Immature natural killer cell (primary cell): ENCODE measurements at regions not wholly inside any gene's neighbourhood (a gene's known extent, or its start where the extent isn't known, plus 50 kb on each side); places are given as distances from the start of the nearest gene placed in this dataset.

Experiments
- DNase-seq, 3 donors: peaks; one replicate each; pipeline ENCODE4 v3.0.0; 2022; ENCODE audit warnings: mixed read lengths in 1 of 3
- H3K27ac Mint-ChIP-seq, 6 donors: one replicate each; pipeline ENCODE4 v1.8.0; 2020; ENCODE audit warnings: mixed read lengths in 6 of 6, mild to moderate bottlenecking in 5 of 6, inconsistent platforms in 4 of 6, moderate library complexity in 3 of 6
- H3K27me3 Mint-ChIP-seq, 3 donors: one replicate each; pipeline ENCODE4 v1.8.0; 2020 to 2021; ENCODE audit warnings: low read depth in 3 of 3, mild to moderate bottlenecking in 3 of 3, mixed read lengths in 3 of 3, moderate library complexity in 3 of 3, inconsistent platforms in 1 of 3
- H3K36me3 Mint-ChIP-seq, 3 donors: one replicate each; pipeline ENCODE4 v1.8.0; 2020; ENCODE audit warnings: mixed read lengths in 3 of 3, inconsistent platforms in 2 of 3, mild to moderate bottlenecking in 2 of 3
- H3K4me1 Mint-ChIP-seq, 2 donors: one replicate each; pipeline ENCODE4 v1.8.0; 2020; ENCODE audit warnings: inconsistent platforms in 2 of 2, mild to moderate bottlenecking in 2 of 2, mixed read lengths in 2 of 2, moderate library complexity in 1 of 2
- H3K4me3 Mint-ChIP-seq, 5 donors: one replicate each; pipeline ENCODE4 v1.8.0; 2020; ENCODE audit warnings: mild to moderate bottlenecking in 5 of 5, mixed read lengths in 5 of 5, inconsistent platforms in 3 of 5, moderate library complexity in 3 of 5
- H3K9me3 Mint-ChIP-seq, 6 donors: one replicate each; pipeline ENCODE4 v1.8.0; 2020; ENCODE audit warnings: mild to moderate bottlenecking in 6 of 6, mixed read lengths in 6 of 6, inconsistent platforms in 4 of 6, moderate library complexity in 3 of 6

DNA sequence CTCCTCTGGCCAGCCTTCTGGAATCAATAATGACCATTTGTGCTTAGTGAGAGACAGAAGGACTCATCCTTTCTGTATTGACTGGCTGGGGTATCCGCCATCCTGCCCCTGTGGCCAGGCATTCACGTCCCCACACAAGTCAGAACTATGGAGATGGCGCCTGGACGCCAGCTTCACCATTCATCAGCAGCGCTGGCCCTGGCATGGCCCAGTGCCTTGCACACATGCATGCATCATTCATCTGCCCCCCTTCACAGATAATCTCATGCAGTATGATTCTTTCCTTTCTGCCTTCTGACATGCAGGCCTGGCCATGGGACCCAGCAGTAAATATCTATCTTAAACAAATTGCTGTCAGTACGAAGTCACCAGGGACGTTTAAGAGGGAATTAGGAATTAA lies 114.8 kb upstream of the MKI67 start:
- DNase-seq = no peak
- Mint-ChIP-seq H3K36me3 (no peaks in the 10 kb centered on the region), H3K9me3 (no peaks in the 10 kb centered on the region), H3K27me3 (peaks cover 0 to 2% (median 0%) of the 10 kb centered on the region in 3 donors), H3K27ac (no peak overlapping the region), H3K4me1 (no peaks in the 10 kb centered on the region), H3K4me3 (no peak overlapping the region)

GRCh38 chr10:128242641-128243040 lies 116.4 kb upstream of the MKI67 start:
- no peaks in the 10 kb centered on the region for H3K4me1 Mint-ChIP-seq
- H3K36me3 Mint-ChIP-seq = no peaks in the 10 kb centered on the region
- H3K27me3 Mint-ChIP-seq = peaks cover 0 to 2% (median under 1%) of the 10 kb centered on the region in 3 donors
- H3K4me3 Mint-ChIP-seq = no peak overlapping the region
- DNase-seq = no peak
- H3K9me3 Mint-ChIP-seq = no peaks in the 10 kb centered on the region
- H3K27ac Mint-ChIP-seq = no peak overlapping the region

DNA sequence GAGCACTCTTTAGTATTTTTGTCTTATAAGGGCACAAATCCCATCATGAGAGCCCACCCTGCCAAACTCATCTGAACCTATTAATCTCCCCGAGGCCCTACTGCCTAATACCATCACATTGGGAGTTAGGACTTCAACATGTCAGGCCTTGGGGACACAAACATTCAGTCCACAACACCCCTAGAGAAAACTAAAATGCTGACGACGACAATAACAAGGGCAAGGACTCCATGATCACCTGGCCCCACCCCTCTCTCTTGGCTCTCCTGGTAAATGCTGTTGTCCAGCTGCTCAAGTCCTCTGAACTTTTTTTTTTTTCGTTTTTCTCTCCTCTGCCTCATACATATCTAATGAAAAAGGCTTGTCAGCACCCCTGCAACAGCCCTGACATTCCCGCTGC lies 118.8 kb upstream of the MKI67 start:
- H3K27ac Mint-ChIP-seq = no peak overlapping the region
- H3K4me1 Mint-ChIP-seq = no peaks in the 10 kb centered on the region
- no peak for DNase-seq
- no peak overlapping the region for H3K4me3 Mint-ChIP-seq
- peaks cover 0 to 1% (median 0%) of the 10 kb centered on the region in 6 donors for H3K9me3 Mint-ChIP-seq
- no peaks in the 10 kb centered on the region for H3K36me3 Mint-ChIP-seq
- peaks cover 0 to 5% (median 2%) of the 10 kb centered on the region in 3 donors for H3K27me3 Mint-ChIP-seq

DNA sequence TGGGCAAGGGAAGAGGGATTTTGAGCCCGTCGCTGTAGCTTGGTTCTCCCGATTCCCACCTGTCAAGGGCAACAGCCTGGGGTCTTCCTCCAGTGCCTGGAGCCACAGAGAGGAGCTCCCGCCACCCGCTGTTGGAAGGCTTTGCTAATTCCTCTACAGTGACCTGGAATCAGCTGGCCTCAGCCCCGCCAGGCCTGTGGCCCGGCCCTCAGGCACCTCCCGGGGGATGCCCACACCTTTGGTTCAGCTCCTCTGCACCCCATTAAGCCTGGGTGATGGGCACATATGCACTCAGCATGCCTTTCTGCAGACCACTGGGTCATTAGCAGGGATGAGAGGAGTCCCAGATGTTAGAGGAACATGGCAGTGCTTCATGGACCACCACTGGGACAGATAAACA lies 121.4 kb upstream of the MKI67 start:
- no peaks in the 10 kb centered on the region for H3K36me3 Mint-ChIP-seq
- H3K27ac Mint-ChIP-seq = no peak overlapping the region
- H3K9me3 Mint-ChIP-seq = peaks cover 0 to 1% (median 0%) of the 10 kb centered on the region in 6 donors
- DNase-seq = no peak
- peaks cover 0 to 6% (median 2%) of the 10 kb centered on the region in 3 donors for H3K27me3 Mint-ChIP-seq
- H3K4me3 Mint-ChIP-seq = no peak overlapping the region
- no peaks in the 10 kb centered on the region for H3K4me1 Mint-ChIP-seq

DNA sequence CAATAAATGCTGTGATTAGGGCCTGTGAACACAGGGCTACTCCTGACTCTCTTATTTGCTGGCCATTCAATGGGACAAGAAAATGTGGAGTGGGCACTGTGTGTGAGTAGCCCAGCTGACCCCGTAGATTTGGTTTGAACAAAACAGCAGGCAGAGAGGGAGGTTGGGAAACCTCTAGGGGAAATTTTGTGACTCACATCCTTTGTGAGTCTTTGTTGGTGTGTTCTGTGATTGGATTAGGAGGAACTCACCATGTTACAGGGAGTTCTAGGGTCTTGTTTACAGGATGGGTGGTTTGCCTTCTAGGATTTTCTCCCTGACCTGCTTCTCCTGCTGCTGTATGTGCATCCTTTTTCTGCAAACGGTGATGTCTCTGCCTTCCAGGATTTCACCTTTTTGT lies 128.3 kb upstream of the MKI67 start:
- no peaks in the 10 kb centered on the region for H3K36me3 Mint-ChIP-seq
- H3K4me1 Mint-ChIP-seq = no peaks in the 10 kb centered on the region
- H3K9me3 Mint-ChIP-seq = peaks cover 0 to 1% (median 0%) of the 10 kb centered on the region in 6 donors
- peaks cover 0 to 2% (median 1%) of the 10 kb centered on the region in 3 donors for H3K27me3 Mint-ChIP-seq
- no peak overlapping the region for H3K27ac Mint-ChIP-seq
- no peak for DNase-seq
- H3K4me3 Mint-ChIP-seq = no peak overlapping the region

GRCh38 chr10:128257428-128257827 lies 131.2 kb upstream of the MKI67 start:
- Mint-ChIP-seq H3K4me1 (no peaks in the 10 kb centered on the region), H3K4me3 (no peak overlapping the region), H3K9me3 (peaks cover 0 to 3% (median 0%) of the 10 kb centered on the region in 6 donors), H3K27ac (no peak overlapping the region), H3K27me3 (peaks cover 0 to 8% (median 3%) of the 10 kb centered on the region in 3 donors), H3K36me3 (no peaks in the 10 kb centered on the region)
- DNase-seq = no peak

DNA sequence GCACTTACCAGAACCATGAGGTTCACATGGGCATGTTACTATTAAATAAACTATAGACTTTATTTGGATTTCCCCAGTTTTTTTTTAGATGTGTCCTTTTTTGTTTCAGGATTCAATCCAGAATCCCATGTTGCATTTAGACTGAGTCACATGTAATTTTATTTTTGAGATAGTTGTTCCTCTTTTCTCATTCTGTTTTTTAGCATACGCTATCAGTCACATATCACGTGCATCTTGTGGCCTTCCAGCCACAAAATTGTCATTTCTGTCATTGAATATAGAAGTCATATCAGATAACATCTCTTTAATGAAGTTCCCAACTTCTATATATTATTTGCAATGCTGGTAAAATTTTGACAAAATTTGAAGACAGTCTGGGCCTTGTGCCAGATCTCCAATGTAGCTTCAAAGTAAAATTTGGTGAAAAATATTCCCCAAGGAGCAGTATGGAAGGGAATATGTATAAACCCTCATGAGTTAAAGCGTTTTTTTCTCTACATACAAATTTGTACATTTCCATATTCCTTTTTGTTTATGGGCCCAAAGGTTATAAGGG lies 132.3 kb upstream of the MKI67 start:
- Mint-ChIP-seq H3K4me1 (no peaks in the 10 kb centered on the region), H3K4me3 (no peak overlapping the region), H3K36me3 (no peaks in the 10 kb centered on the region), H3K9me3 (peaks cover 0 to 3% (median 0%) of the 10 kb centered on the region in 6 donors), H3K27me3 (peaks cover 1 to 8% (median 8%) of the 10 kb centered on the region in 3 donors), H3K27ac (no peak overlapping the region)
- no peak for DNase-seq

DNA sequence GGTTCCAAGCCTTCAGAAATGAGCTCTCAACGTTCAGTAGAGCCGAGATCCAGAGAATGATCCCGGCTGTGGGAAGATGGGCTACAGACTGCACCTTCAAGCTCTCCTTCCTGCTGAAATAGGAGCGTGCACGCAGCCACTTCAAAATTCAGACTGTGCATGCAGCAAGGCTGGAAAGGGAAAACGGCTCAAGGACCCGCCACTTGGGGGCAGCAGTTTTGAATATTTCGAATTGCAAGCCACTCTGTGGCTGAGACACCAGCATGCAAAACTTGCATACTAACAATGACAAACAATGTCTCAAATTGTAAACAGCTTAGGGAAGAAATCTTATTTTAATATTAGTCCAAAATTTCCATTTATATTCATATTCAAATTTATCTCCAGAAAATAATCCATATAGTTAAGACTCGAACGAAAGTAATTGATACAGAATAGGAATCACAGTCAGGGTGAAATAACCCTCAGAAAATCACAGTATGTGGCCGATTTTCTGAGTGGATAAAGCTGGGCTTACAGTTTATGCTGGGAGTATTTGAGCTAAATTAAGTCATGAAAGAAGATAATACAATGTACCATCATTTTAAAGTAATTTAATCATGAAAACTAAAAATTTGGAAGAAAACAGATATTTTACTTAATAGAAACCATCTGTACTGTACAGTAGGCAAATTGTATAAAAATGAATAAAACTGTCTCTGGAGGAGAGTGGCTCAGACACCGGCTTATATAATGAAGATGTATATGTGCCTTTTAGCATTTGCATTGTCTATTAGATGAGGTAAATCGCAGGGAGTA lies 137.9 kb upstream of the MKI67 start:
- Mint-ChIP-seq H3K27me3 (peaks cover 4 to 26% (median 15%) of the 10 kb centered on the region in 3 donors), H3K27ac (no peak overlapping the region), H3K36me3 (no peaks in the 10 kb centered on the region), H3K4me3 (no peak overlapping the region), H3K9me3 (peaks cover 0 to 3% (median 0%) of the 10 kb centered on the region in 6 donors), H3K4me1 (peaks cover 0 to 2% of the 10 kb centered on the region in 2 donors)
- peak in 1 of 3 donors; percentile 6 for DNase-seq

DNA sequence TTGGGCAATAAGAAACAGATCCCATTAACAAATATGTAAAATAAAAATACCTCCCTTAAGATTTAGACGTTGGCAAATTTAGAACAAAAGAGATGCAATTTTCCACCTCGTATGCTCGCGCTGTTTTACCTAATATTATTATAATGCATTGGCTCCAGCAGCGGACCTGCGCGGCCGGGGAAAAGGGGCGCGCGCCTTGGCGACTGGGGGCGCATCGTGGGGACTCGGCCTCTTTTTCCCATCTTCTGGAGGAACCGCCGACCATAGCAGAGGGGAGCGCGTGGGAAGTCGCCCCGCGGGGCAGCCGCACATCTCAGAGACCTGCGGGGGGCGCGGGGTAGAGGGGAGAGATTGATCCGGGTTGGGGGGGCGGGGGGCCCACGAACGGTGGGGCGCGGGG lies 139.4 kb upstream of the MKI67 start:
- DNase-seq = no peak
- Mint-ChIP-seq H3K4me1 (peaks cover 0 to 2% of the 10 kb centered on the region in 2 donors), H3K4me3 (no peak overlapping the region), H3K9me3 (peaks cover 0 to 3% (median 0%) of the 10 kb centered on the region in 6 donors), H3K27ac (no peak overlapping the region), H3K27me3 (peaks cover 6 to 26% (median 14%) of the 10 kb centered on the region in 3 donors), H3K36me3 (no peaks in the 10 kb centered on the region)

DNA sequence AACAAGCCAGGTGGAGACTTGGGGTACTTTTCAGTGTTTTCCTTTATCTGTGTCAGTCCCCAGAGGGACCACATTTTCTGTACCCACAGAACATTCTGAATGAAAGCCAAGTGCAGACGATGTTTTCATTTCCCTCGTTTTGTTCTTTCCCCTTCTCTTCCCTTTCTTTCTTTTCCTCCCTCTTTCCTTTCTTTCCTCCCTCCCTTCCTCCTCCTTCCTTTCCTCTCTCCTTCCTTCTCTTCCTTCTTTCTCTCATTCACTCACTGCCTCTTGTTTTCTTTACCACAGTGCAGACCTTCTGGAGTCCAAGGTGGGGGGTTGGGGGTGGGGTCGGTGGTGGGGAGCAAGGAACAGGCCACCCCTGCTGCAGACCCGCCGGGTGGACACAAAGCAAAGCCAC lies 141.4 kb upstream of the MKI67 start:
- Mint-ChIP-seq H3K4me3 (no peak overlapping the region), H3K27ac (no peak overlapping the region), H3K36me3 (peaks cover 0 to 4% (median 0%) of the 10 kb centered on the region in 3 donors), H3K9me3 (no peaks in the 10 kb centered on the region), H3K27me3 (peaks cover 6 to 21% (median 12%) of the 10 kb centered on the region in 3 donors), H3K4me1 (peaks cover 0 to 2% of the 10 kb centered on the region in 2 donors)
- no peak for DNase-seq

GRCh38 chr10:128268015-128268722 lies 141.9 kb upstream of the MKI67 start:
- no peak overlapping the region for H3K4me3 Mint-ChIP-seq
- DNase-seq = no peak
- peaks cover 0 to 4% (median 0%) of the 10 kb centered on the region in 3 donors for H3K36me3 Mint-ChIP-seq
- H3K27me3 Mint-ChIP-seq = peaks cover 6 to 18% (median 12%) of the 10 kb centered on the region in 3 donors
- peaks cover 0 to 2% of the 10 kb centered on the region in 2 donors for H3K4me1 Mint-ChIP-seq
- H3K27ac Mint-ChIP-seq = no peak overlapping the region
- no peaks in the 10 kb centered on the region for H3K9me3 Mint-ChIP-seq

GRCh38 chr10:128274938-128275337 lies 148.7 kb upstream of the MKI67 start:
- Mint-ChIP-seq H3K36me3 (peaks cover 0 to 4% (median 0%) of the 10 kb centered on the region in 3 donors), H3K4me1 (peaks cover 15 to 20% of the 10 kb centered on the region in 2 donors), H3K9me3 (no peaks in the 10 kb centered on the region), H3K4me3 (peak overlapping the region; percentile 0 to 66 (median 47)), H3K27ac (no peak overlapping the region), H3K27me3 (peaks cover 7 to 19% (median 12%) of the 10 kb centered on the region in 3 donors)
- DNase-seq = no peak

- Mint-ChIP-seq H3K9me3 (no peaks in the 10 kb centered on the region), H3K4me1 (peaks cover 15 to 20% of the 10 kb centered on the region in 2 donors), H3K27me3 (peaks cover 5 to 19% (median 12%) of the 10 kb centered on the region in 3 donors), H3K27ac (no peak overlapping the region), H3K36me3 (peaks cover 0 to 4% (median 0%) of the 10 kb centered on the region in 3 donors), H3K4me3 (peak overlapping the region; percentile 0 to 66 (median 47))
- DNase-seq = no peak
These were observed 149.4 kb upstream of the MKI67 start for GRCh38 chr10:128275388-128276177.
